CD4-positive, alpha-beta T cell (primary cell): ENCODE measurements at regions not wholly inside any gene's neighbourhood (a gene's known extent, or its start where the extent isn't known, plus 50 kb on each side); places are given as distances from the start of the nearest gene placed in this dataset.

ENCODE experiments used
- ATAC-seq: fragments of 200-7000 bp; cut with Tn5 transposase; one replicate; pipeline ENCODE4 v1.10.0; 2022; ENCODE audit warnings: mild to moderate bottlenecking; ENCODE audit not compliant: poor library complexity
- CTCF ChIA-PET: fragments of 350-600 bp; sonication (Branson Sonifier 250); formaldehyde crosslinking; loops from one replicate; lab custom pipeline; 2021; ENCODE audit warnings: antibody characterized with exemption, inconsistent platforms; lab: Charles Lee
- POLR2A ChIA-PET: fragments of 350-600 bp; sonication (Branson Sonifier 250); formaldehyde crosslinking; loops from one replicate; lab custom pipeline; 2021; ENCODE audit warnings: antibody characterized with exemption, inconsistent platforms; lab: Charles Lee
- DNase-seq, 14 experiments: peaks; one replicate each; pipeline ENCODE4 v3.0.0-alpha.2; 2013 to 2020; ENCODE audit warnings: mixed read lengths in 2 of 14
- H3K27ac ChIP-seq, 2 donors: one replicate each; pipeline versions ENCODE4 v1.5.1 to v1.7.0; 2013; ENCODE audit warnings: low read length in 2 of 2, low read depth in 1 of 2, mild to moderate bottlenecking in 1 of 2
- H3K27me3 ChIP-seq, 2 experiments: 1 replicate in 1 of 2; 2 replicates in 1 of 2; pipeline versions ENCODE4 v1.6.1 to v1.7.0; 2013; ENCODE audit warnings: low read length in 2 of 2, control low read depth in 1 of 2, mild to moderate bottlenecking in 1 of 2, moderate library complexity in 1 of 2; ENCODE audit not compliant: insufficient read depth in 2 of 2, control insufficient read depth in 1 of 2
- H3K36me3 ChIP-seq: one replicate; pipeline ENCODE4 v1.6.1; 2013; ENCODE audit warnings: low read length, control low read depth; ENCODE audit not compliant: insufficient read depth
- H3K4me1 ChIP-seq: one replicate; pipeline ENCODE4 v1.6.1; 2013; ENCODE audit warnings: low read length, control low read depth; ENCODE audit not compliant: insufficient read depth
- H3K4me3 ChIP-seq: one replicate; pipeline ENCODE4 v1.5.1; 2013; ENCODE audit warnings: mild to moderate bottlenecking, low read length, moderate library complexity
- H3K9me3 ChIP-seq, 2 experiments: 1 replicate in 1 of 2; 2 replicates in 1 of 2; pipeline versions ENCODE4 v1.6.1 to v1.7.0; 2013; ENCODE audit warnings: low read length in 2 of 2, mild to moderate bottlenecking in 2 of 2, control low read depth in 1 of 2, moderate library complexity in 1 of 2; ENCODE audit not compliant: control insufficient read depth in 1 of 2, insufficient read depth in 1 of 2
- H3K27ac Mint-ChIP-seq: one replicate; pipeline ENCODE4 v1.8.0; 2020; ENCODE audit warnings: mixed read lengths
- H3K27me3 Mint-ChIP-seq: one replicate; pipeline ENCODE4 v1.8.0; 2021; ENCODE audit warnings: mixed read lengths
- H3K36me3 Mint-ChIP-seq: one replicate; pipeline ENCODE4 v1.8.0; 2021; ENCODE audit warnings: low read depth, mixed read lengths
- H3K4me1 Mint-ChIP-seq: one replicate; pipeline ENCODE4 v1.8.0; 2021; ENCODE audit warnings: low read depth, mixed read lengths
- H3K4me3 Mint-ChIP-seq: one replicate; pipeline ENCODE4 v1.8.0; 2020; ENCODE audit warnings: mild to moderate bottlenecking, mixed read lengths
- H3K9me3 Mint-ChIP-seq: one replicate; pipeline ENCODE4 v1.8.0; 2020; ENCODE audit warnings: mixed read lengths
- CTCF ChIP-seq: fragments of 200-600 bp; IDR thresholded peaks from one replicate; pipeline ENCODE4 v1.8.0; 2022; ENCODE audit warnings: antibody characterized with exemption, mild to moderate bottlenecking
- intact Hi-C, 2 experiments: fragments of 100-400 bp; cut with DNase I in 1 of 2; cut with micrococcal nuclease in 1 of 2; formaldehyde crosslinking; loops; one replicate each; pipeline versions ENCODE4 v1.15.1 to v1.9.0; 2023 to 2025; cut with DNase I, micrococcal nuclease

GRCh38 chr22:49189871-49190270 is 637.8 kb downstream of the BRD1 start:
- DNase-seq = no peak
- no peak overlapping the region for H3K4me3 ChIP-seq
- Mint-ChIP-seq H3K4me3 (no peak overlapping the region), H3K4me1 (no peaks in the 10 kb centered on the region), H3K27ac (no peak overlapping the region), H3K36me3 (no peaks in the 10 kb centered on the region), H3K27me3 (peaks cover 18% of the 10 kb centered on the region), H3K9me3 (no peaks in the 10 kb centered on the region)
- no peaks in the 10 kb centered on the region for H3K4me1 ChIP-seq
- peaks cover 0 to 2% of the 10 kb centered on the region in 2 experiments for H3K27me3 ChIP-seq
- H3K36me3 ChIP-seq = no peaks in the 10 kb centered on the region
- ChIA-PET CTCF (no interaction called here), POLR2A (no interaction called here)
- peaks cover 0 to 21% of the 10 kb centered on the region in 2 experiments for H3K9me3 ChIP-seq
- intact Hi-C loops = no loop called here
- TF ChIP-seq CTCF = no peak
- H3K27ac ChIP-seq = no peak overlapping the region
- ATAC-seq = no peak

GRCh38 chr22:49188591-49188990 is 639.1 kb downstream of the BRD1 start:
- H3K4me1 Mint-ChIP-seq = no peaks in the 10 kb centered on the region

GRCh38 chr22:49188091-49188490 is 639.6 kb downstream of the BRD1 start:
- Histone ChIP-seq H3K36me3 (no peaks in the 10 kb centered on the region), H3K4me1 (no peaks in the 10 kb centered on the region), H3K4me3 (no peak overlapping the region), H3K27me3 (peaks cover 0 to 2% of the 10 kb centered on the region in 2 experiments), H3K27ac (no peak overlapping the region), H3K9me3 (peaks cover 0 to 31% of the 10 kb centered on the region in 2 experiments)
- Mint-ChIP-seq H3K4me1 (no peaks in the 10 kb centered on the region), H3K27me3 (peaks cover 18% of the 10 kb centered on the region), H3K27ac (no peak overlapping the region), H3K36me3 (no peaks in the 10 kb centered on the region), H3K4me3 (no peak overlapping the region), H3K9me3 (no peaks in the 10 kb centered on the region)
- POLR2A ChIA-PET = no interaction called here
- intact Hi-C loops = no loop called here
- ATAC-seq (no peak), DNase-seq (no peak)
- CTCF ChIA-PET = no interaction called here
- no peak for TF ChIP-seq CTCF

More at GRCh38 chr22:49188591-49188990, 639.1 kb downstream of the BRD1 start:
- ATAC-seq = no peak
- CTCF ChIA-PET = no interaction called here
- TF ChIP-seq CTCF = no peak
- POLR2A ChIA-PET = no interaction called here
- H3K27me3 ChIP-seq = peaks cover 0 to 2% of the 10 kb centered on the region in 2 experiments
- Mint-ChIP-seq H3K36me3 (no peaks in the 10 kb centered on the region), H3K4me3 (no peak overlapping the region), H3K9me3 (no peaks in the 10 kb centered on the region), H3K27ac (no peak overlapping the region), H3K27me3 (peaks cover 18% of the 10 kb centered on the region)
- H3K36me3 ChIP-seq = no peaks in the 10 kb centered on the region
- no peak overlapping the region for H3K27ac ChIP-seq
- H3K4me1 ChIP-seq = no peaks in the 10 kb centered on the region
- intact Hi-C loops = no loop called here
- DNase-seq = no peak
- H3K4me3 ChIP-seq = no peak overlapping the region
- peaks cover 0 to 27% of the 10 kb centered on the region in 2 experiments for H3K9me3 ChIP-seq
